ENCODE measurements at regions not wholly inside any gene's neighbourhood (a gene's known extent, or its start where the extent isn't known, plus 50 kb on each side); places are given as distances from the start of the nearest gene placed in this dataset.

DNA sequence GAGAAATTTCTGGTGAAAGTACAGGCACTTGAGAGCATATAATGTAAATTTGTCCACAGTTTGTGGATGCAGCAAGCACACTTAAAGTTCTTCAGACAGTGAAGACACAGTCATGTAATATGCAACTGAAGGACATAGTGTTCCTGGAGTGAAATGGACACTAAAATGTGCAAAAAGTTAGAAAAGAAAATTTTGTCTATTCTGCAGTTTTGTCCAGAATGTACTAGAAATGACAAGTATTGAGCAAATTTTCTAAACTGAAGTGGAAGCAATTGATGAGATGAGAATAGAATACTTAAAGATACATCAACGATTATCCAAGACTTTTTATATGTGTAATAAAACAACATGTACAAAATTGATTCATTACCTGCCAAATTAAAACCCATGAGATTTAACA is 647.0 kb upstream of the IMPG1 start:
- Histone ChIP-seq H4K20me1 (ENCODE audit: insufficient read depth, low read length, poor library complexity, severe bottlenecking) (no peaks in the 10 kb centered on the region), H3K9me2 (replicated peaks; ENCODE audit: low read depth, low read length) (no peaks in the 10 kb centered on the region), H3K4me1 (ENCODE audit: insufficient read depth, low read length, poor library complexity, severe bottlenecking) (no peaks in the 10 kb centered on the region), H3K4me2 (ENCODE audit: low read depth, low read length, poor library complexity, severe bottlenecking) (no peak overlapping the region), H3F3A (ENCODE audit: low read depth) (no peaks in the 10 kb centered on the region), H2AFZ (ENCODE audit: low read length) (no peak overlapping the region), H3K27me3 (ENCODE audit: insufficient read depth, low read length, poor library complexity, severe bottlenecking) (no peaks in the 10 kb centered on the region), H3K36me3 (ENCODE audit: insufficient read depth, low read length) (no peaks in the 10 kb centered on the region), H3K79me2 (ENCODE audit: insufficient read depth, low read length) (no peaks in the 10 kb centered on the region), H3K9me3 (ENCODE audit: insufficient read depth, low read depth, low read length) (no peaks in the 10 kb centered on the region), H3K9ac (ENCODE audit: low read depth, low read length, poor library complexity, severe bottlenecking) (no peak overlapping the region), H3K4me3 (ENCODE audit: low read length, poor library complexity, severe bottlenecking) (no peak overlapping the region)
- no peak for TF ChIP-seq EZH2phosphoT487 (IDR thresholded peaks at IDR 0.05; ENCODE audit: borderline replicate concordance)
- TF ChIP-seq, protein P1, sequence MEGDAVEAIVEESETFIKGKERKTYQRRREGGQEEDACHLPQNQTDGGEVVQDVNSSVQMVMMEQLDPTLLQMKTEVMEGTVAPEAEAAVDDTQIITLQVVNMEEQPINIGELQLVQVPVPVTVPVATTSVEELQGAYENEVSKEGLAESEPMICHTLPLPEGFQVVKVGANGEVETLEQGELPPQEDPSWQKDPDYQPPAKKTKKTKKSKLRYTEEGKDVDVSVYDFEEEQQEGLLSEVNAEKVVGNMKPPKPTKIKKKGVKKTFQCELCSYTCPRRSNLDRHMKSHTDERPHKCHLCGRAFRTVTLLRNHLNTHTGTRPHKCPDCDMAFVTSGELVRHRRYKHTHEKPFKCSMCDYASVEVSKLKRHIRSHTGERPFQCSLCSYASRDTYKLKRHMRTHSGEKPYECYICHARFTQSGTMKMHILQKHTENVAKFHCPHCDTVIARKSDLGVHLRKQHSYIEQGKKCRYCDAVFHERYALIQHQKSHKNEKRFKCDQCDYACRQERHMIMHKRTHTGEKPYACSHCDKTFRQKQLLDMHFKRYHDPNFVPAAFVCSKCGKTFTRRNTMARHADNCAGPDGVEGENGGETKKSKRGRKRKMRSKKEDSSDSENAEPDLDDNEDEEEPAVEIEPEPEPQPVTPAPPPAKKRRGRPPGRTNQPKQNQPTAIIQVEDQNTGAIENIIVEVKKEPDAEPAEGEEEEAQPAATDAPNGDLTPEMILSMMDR (conservative IDR thresholded peaks at IDR 0.05; ENCODE audit: low read length), result no peak

DNA sequence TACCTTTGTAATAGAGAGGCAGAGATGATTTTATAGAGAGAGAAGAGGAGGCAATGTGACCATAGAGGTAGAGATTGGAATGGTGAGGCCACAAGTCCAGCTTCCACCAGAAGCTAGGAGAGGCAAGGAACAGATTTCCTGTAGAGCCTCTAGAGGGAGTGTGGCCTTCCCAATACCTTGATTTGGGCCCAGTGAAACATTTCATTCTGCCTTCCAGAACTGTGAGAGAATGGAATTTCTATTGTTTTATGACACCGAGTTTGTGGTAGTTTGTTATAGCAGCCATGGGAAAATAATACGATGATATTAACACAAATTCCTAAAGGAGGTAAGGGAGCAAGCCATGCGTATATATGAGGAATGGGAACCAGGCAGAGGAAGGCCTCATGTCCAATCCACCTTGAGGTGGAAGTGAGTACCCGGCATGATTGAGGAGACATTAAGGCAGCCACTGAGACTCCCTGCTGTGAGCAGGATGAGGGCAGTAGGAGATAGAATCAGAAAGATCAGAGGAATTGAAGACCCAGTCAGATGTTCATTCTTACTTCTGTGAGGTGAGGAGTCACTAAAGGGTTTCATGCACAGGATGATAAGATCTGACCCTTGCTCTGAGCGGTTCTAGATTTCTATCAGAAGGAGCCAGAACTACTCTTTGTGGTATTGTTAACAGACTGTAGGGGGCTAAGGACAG is 636.3 kb upstream of the IMPG1 start:
- TF ChIP-seq EZH2phosphoT487 (IDR thresholded peaks at IDR 0.05; ENCODE audit: borderline replicate concordance), result no peak
- TF ChIP-seq, protein P1 (conservative IDR thresholded peaks at IDR 0.05; ENCODE audit: low read length), result no peak
- Histone ChIP-seq H3K27me3 (ENCODE audit: insufficient read depth, low read length, poor library complexity, severe bottlenecking) (no peaks in the 10 kb centered on the region), H3K4me2 (ENCODE audit: low read depth, low read length, poor library complexity, severe bottlenecking) (no peak overlapping the region), H3K79me2 (ENCODE audit: insufficient read depth, low read length) (no peaks in the 10 kb centered on the region), H3K4me1 (ENCODE audit: insufficient read depth, low read length, poor library complexity, severe bottlenecking) (no peaks in the 10 kb centered on the region), H3K4me3 (ENCODE audit: low read length, poor library complexity, severe bottlenecking) (no peak overlapping the region), H3K9me3 (ENCODE audit: insufficient read depth, low read depth, low read length) (no peaks in the 10 kb centered on the region), H3K9ac (ENCODE audit: low read depth, low read length, poor library complexity, severe bottlenecking) (no peak overlapping the region), H2AFZ (ENCODE audit: low read length) (no peak overlapping the region), H3K9me2 (replicated peaks; ENCODE audit: low read depth, low read length) (no peaks in the 10 kb centered on the region), H3K36me3 (ENCODE audit: insufficient read depth, low read length) (no peaks in the 10 kb centered on the region), H3F3A (ENCODE audit: low read depth) (no peaks in the 10 kb centered on the region), H4K20me1 (ENCODE audit: insufficient read depth, low read length, poor library complexity, severe bottlenecking) (no peaks in the 10 kb centered on the region)

DNA sequence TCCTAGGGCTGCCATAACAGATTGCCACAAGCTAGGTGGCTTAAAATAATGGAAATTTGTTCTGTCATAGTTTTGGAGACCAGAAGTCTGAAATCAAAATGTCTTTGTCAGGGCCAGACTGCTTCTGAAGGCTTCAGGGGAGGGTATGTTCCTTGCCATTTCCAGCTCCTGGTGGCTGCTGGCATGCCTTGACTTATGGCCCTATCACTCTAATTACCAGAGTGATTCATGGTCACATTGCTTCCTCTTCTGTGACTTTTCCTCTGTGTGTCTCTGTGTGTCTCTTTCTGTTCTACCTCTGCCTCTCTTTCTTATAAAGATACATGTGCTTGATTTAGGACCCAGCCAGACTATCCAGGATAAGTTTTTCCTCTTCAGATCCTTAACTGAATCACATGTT is 635.2 kb upstream of the IMPG1 start:
- no peak overlapping the region for H2AFZ ChIP-seq (ENCODE audit: low read length)
- no peak overlapping the region for H3K9ac ChIP-seq (ENCODE audit: low read depth, low read length, poor library complexity, severe bottlenecking)
- H3K4me1 ChIP-seq (ENCODE audit: insufficient read depth, low read length, poor library complexity, severe bottlenecking), result no peaks in the 10 kb centered on the region
- H3K27me3 ChIP-seq (ENCODE audit: insufficient read depth, low read length, poor library complexity, severe bottlenecking), result no peaks in the 10 kb centered on the region
- H4K20me1 ChIP-seq (ENCODE audit: insufficient read depth, low read length, poor library complexity, severe bottlenecking), result no peaks in the 10 kb centered on the region
- no peaks in the 10 kb centered on the region for H3K9me3 ChIP-seq (ENCODE audit: insufficient read depth, low read depth, low read length)
- H3K4me3 ChIP-seq (ENCODE audit: low read length, poor library complexity, severe bottlenecking), result no peak overlapping the region
- no peak for TF ChIP-seq EZH2phosphoT487 (IDR thresholded peaks at IDR 0.05; ENCODE audit: borderline replicate concordance)
- TF ChIP-seq, protein P1 (conservative IDR thresholded peaks at IDR 0.05; ENCODE audit: low read length), result no peak
- no peaks in the 10 kb centered on the region for H3K9me2 ChIP-seq (replicated peaks; ENCODE audit: low read depth, low read length)
- no peaks in the 10 kb centered on the region for H3F3A ChIP-seq (ENCODE audit: low read depth)
- H3K36me3 ChIP-seq (ENCODE audit: insufficient read depth, low read length), result no peaks in the 10 kb centered on the region
- H3K79me2 ChIP-seq (ENCODE audit: insufficient read depth, low read length), result no peaks in the 10 kb centered on the region
- H3K4me2 ChIP-seq (ENCODE audit: low read depth, low read length, poor library complexity, severe bottlenecking), result no peak overlapping the region
